ENCODE measurements at regions not wholly inside any gene's neighbourhood (a gene's known extent, or its start where the extent isn't known, plus 50 kb on each side); places are given as distances from the start of the nearest gene placed in this dataset.
"Not testable (repeated sequence)": the region's sequence is repeated elsewhere in the genome, so short reads cannot be mapped to it uniquely, and the experiment has no call there.

DNA sequence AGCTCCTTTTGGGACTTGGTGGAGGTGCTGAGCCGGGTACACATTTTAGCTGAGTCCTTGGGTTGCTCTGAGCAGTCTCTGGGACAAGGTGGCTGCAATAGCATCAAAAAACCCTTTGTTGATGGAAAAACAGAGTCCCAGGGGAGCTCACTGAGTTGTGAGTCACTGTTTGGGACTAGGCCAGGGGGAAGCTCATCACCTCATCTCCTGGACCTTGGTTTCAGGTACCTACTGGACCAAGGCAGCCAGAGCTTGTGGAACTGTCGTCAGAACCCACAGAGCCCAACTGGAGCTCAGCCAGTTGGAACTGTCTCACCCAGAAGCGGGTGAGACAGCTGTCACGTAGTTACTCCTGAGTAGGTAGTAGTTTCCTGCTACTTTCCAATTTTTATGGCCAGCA is 146.7 kb downstream of the HLX start:
- DNase-seq (ENCODE audit: low read depth): no peak

DNA sequence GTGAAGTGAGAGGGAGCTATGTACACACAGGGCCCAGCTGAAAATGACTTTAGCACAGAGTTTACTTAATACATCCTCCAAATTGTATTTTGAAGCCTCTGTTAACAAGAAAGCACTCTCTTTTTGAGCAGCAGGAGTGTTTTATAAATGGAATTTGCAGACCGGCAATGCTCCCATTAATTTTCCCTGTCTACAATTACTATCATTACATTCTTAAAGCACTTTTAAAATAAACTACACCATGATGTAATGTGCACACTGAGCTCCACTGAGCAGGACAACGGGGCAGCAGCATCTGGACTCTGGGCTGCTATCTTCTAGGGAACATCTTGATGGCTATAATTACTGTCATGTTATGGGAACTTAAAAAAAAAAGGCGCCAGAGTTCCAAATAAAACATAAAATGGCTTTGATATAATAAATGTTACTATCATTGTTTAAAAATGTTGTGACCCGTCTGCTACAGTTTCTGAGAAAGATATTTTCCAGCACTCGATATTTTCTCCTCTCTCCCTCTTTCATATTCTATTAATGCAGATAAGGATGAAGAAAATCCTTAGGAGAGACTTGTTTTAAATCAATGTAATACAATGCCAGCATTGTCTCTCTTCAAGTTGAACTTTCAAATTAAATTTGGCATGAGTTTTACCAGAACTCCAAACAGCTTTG is 150.9 kb downstream of the HLX start:
- no peak for DNase-seq (ENCODE audit: low read depth)

DNA sequence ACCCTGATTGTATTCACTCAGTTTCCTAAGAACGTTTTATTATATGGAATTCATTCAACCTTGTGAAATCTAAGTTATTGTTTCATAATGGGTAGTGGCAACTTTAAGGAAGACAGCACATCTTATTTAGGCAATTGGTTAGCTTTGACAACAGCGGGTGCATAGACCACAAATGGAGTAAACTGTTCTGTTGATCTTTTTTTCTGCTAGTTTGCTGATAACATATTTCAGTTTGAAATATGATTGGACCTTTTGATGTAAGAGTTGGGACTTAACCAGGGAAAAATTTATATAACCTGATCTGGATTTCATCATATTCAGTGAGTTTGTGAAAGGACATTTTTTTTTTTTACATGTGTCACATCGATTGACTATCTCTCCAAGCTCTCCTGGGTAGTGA is 151.7 kb downstream of the HLX start:
- no peak for DNase-seq (ENCODE audit: low read depth)

DNA sequence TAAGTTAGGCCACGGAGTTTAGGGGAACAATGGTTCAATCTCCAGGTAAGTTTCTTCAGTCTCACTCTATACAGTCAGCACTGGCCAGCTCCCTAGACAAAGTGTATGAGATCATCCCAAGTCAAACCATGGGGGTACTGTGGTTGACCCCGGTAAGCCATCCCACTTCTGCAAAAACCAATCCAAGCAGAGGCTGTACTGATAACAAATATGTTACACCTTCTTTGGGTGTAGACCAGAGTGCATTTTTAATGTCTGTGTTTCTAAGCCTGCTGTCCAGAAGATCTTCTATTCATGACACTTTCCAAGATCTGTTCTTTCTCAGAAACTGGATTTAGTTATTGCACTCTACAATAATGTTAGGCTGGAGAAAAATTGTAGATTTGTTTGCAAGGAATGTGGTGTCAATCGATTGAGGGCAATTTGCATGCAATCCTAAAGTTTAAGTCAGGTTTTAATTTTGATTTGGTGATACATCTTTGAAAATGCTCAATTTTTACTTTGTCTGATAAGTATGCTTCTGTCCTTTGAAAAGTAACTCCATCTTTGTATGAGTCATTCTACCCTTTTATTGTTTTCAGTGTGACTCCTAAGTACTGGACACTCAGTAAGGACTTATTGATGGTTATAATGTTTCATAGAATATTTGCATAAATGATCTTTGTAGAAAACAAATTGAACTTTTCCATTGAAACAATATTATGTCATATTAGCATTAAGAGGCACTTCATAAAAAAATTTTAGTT is 152.4 kb downstream of the HLX start:
- no peak for DNase-seq (ENCODE audit: low read depth)

DNA sequence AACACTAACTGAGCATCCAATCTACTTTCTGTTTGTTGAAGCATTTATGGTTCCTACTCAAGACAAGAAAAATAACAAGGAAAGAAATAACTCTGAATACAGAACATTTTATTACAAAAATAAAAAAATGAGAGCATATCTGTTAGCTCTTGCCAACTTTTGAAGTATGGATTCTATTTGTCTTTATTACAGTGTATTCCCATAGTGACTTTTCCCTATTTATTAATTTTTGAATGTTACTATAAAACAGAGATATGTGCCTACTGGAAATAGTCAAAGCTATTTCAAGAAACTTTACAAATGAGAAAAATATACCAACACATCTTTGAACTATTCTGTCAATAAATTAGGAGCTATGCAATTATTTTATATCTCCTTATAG is 153.0 kb downstream of the HLX start:
- no peak for DNase-seq (ENCODE audit: low read depth)

DNA sequence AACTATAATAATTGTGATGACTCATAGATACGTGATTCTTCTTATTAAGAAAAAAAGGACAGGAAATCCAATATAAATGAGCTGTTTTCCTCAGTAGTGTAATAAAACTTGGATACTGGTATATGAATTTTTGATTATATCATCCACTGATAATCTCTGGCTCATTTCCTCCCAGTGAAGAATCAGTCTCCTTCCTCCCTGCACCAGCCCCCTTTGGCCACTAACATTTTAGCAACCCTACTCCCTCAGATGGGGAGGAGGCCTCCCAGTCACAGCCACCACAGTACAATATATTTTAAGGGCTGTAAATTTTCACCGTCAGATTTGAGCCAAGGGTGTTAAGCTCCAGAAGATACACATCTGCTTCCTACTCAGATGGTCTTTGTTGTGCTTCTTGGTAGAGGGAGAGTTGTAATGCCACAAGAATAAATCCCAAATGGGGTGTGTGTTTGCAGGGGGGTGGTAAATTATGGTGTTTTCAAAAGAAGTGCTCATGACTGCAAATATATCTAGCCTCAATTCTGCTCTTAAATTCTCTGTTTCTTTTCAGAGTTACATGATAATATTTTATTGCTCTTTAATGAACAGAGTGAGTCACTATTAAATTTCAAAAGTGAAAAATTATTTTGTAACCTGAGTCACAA is 153.5 kb downstream of the HLX start:
- no peak for DNase-seq (ENCODE audit: low read depth)

DNA sequence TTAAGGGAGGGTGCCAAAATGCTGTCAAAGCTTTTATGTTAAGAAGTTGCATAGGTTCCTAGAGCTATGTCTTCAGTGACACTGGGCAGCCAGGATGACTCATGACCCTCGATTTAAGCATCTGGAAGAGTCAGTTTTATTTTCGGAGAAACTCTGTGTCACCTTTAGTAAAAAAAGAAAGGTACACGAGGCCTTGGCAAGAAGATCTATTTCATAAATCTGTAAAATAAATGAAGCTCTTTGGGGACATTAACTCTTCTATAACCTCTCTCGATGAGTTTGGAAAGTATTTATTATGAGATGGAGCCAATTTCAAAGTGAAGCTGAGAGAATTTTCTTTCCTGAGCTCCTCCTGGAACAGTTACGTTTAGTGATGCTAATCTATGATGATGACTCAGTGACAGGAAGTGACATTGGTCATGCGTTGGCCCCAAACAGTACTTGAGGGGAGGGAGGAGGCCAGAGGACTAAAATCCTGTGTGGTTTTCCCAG is 156.5 kb downstream of the HLX start:
- no peak for DNase-seq (ENCODE audit: low read depth)

DNA sequence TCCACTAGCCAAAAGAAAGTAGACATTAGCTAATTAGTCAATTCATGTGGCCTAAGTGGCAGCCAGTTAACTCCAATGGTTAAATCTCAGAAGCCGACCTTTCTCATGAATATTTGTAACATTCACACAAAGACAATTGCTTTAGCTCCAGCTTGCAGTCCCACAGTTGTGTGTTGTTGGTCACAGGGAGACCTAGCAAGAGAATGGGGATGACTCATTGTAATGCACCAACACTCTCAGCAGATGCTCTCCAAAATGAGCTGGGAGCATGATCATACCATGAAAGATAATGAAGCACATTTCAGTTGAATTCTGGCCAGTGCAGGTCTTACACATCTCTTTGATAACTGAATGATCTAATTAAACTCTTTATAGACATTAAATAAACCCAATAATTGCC is 160.4 kb downstream of the HLX start:
- DNase-seq (ENCODE audit: low read depth): no peak

DNA sequence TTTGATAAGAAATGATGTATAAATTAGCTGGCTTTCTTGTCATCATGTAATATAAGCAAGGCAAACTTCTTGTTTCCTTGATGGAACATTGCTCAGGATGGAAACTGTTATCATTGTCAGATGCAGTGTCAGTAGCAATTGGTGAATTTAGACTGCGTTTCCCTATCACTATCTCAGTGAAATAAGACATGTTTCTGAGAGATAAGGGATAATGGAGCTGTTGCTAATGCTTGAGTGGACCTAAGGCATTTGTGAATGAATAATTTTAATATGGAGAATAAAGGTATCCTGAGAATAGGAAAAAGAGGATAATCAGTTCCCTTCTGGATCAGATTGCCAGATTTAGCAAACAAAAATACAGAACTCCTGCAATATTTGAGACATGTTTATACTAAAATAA is 160.9 kb downstream of the HLX start:
- DNase-seq (ENCODE audit: low read depth): peak; percentile 61

DNA sequence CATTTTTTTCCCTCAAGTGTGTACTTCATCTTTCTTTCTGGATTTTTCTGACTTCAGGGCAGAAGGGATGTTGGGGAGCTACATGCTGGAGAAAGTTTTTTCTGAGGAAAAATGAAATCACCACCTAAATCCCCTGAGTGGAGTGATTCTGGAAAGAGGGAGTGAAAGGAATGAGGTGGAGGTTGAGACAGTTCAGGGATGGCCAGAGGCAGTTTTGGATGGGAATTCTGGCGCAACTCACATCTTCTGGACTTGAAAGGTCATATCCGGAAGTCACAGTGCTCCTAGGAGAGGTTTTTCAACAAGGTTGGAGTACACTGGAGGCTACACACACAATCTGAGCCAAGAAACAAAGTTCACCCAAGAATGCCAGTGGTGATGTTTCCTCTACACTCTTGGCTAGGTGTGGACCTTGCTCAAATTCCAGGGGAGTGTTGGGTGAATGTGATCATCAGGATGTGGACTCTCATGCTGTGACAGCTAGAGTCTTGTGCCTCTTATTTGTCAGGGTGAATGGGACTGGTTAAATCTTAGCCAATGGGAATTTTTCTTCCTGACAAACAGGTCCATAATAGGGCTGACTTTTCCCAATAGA is 161.5 kb downstream of the HLX start:
- no peak for DNase-seq (ENCODE audit: low read depth)

DNA sequence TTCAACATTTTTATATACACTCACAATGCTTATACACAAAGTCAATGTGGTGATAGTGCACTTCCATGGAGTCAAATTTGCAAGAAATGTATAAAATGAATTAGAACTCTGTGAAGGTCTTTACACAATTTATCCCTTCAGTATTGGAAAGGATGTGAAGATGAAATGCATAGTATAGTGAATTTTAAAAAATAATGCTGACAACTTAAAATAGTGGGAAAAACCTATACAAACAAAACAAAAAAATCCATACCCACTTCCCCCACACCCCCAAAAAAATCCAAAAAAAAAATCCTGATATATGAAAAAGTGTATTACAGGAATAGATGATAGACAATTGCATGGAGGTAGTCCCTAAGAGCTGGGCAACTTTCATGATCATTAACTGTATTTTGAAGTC is 165.3 kb downstream of the HLX start:
- no peak for DNase-seq (ENCODE audit: low read depth)

DNA sequence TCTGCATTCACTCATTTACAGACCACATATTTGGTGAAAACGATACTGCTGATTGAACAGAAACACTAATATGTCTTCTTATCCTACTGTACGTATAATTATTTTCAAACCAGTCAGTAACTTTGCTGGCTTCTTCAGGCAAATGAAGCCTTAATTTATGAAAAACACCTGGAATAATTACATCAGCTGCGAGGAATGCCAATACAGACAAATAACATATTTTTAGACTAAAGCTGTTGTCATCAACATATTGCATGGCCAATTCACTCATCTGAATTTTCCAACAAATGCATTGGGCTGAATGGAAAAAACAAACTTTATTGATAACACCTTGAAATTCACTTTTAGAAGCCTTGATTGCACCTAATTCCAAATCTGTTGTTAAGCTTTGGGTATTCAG is 165.9 kb downstream of the HLX start:
- DNase-seq (ENCODE audit: low read depth): no peak

DNA sequence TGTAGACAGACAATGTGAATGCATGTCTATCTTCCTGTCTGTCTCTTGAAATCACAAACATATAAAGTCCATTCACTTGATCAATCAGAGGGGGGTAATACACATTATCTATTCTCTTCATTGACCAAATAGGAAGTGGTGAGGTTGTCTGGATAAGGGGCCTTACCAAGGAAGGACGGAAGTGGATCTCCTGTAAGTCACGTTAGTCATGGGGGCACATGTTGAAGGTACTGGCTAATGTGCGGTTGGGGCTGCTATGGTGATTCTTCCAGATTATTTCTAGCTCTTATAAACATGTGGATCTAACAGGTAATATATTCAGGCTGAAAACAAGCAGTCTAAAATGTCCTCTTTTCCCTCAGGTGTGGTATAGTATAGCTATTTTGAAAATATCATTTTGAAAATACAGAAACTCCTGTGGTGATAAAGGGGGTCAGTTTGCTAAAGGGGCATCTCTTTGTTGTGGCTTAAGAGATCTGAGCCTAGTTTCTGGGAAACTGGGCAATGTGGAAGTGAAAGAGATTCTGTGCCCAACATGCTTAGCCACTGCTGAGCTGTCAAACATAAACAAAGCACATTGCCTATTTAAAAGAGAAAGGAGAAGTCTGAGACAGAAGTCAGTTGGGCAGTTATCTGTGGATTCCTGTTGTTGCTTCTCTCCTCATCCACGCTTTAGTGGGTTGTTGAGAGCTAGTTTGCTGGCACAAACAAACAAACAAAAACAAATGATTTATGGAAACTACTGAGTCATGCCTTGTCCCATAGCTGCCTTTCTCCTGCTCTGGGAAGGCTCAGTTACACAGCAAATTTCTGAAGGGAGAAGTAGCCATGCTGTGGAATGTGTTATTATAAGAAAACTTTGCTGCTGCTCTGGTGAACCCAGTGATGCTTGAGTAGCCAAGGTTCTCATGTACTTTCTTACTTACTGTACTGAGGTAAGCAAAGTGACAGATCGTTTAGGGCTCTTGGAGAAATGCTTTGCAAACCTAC is 166.9 kb downstream of the HLX start:
- peak; percentile 82 for DNase-seq (ENCODE audit: low read depth)

DNA sequence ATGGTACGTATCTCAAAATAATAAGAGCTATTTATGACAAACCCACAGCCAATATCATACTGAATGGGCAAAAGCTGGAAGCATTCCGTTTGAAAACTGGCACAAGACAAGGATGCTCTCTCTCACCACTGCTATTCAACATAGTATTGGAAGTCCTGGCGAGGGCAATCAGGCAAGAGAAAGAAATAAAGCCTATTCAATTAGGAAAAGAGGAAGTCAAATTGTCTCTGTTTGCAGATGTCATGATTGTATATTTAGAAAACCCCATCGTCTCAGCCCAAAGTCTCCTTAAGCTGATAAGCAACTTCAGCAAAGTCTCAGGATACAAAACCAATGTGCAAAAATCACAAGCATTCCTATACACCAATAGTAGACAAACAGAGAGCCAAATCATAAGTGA is 172.1 kb downstream of the HLX start:
- DNase-seq (ENCODE audit: low read depth): not testable (repeated sequence)

DNA sequence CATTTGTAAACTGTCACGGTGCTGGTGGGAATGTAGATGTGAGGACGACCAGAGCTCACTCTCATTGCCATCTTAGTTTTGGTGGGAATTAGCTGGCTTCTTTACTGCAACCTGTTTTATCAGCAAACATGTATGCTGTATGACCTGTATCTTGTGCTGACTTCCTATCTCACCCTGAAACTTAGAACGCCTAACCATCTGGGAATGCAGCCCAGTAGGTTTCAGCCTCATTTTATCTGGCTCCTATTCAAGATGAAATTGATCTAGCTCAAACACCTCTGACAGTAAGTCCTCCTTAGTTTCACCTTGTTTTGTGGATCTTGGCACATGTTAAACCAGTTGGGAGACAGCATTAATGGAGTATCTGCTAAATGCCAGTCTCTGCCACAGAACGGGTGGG is 174.6 kb downstream of the HLX start:
- no peak for DNase-seq (ENCODE audit: low read depth)

DNA sequence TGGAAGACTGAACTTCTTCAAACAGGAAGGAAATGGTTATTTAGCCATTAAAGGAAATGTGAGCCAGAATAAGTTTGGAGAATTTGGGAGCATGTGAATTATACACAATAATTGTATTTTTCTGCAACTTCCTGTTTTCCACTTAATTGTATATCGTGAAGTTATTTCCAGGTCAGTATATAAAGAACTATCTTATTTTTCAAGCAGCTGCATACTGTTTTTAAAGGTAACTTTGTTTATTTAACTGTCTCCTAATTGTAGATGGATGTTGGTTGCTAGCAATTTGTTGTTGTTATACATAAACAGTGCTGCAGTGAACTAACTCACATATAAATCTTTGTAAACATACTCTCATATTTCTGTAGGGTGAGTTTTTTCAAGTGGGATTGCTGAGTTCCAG is 180.3 kb downstream of the HLX start:
- no peak for DNase-seq (ENCODE audit: low read depth)

DNA sequence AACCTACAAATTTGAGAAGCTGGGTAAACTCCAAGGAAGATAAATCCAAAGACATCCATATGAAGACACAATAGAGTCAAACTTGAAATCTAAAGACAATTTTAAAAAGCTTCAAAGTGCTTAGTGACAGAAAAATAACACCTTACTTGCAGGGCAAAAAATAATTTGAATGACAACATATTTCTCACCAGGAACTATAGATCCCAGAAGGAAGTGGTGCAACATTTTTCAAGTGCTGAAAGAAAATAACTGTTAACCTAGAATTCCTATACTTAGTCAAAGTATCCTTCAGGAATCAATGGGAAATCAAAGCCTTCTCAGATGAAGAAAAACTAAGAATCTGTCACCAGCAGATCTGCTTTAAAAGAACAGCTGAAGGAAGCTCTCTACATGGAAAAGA is 184.4 kb downstream of the HLX start:
- DNase-seq (ENCODE audit: low read depth): no peak

DNA sequence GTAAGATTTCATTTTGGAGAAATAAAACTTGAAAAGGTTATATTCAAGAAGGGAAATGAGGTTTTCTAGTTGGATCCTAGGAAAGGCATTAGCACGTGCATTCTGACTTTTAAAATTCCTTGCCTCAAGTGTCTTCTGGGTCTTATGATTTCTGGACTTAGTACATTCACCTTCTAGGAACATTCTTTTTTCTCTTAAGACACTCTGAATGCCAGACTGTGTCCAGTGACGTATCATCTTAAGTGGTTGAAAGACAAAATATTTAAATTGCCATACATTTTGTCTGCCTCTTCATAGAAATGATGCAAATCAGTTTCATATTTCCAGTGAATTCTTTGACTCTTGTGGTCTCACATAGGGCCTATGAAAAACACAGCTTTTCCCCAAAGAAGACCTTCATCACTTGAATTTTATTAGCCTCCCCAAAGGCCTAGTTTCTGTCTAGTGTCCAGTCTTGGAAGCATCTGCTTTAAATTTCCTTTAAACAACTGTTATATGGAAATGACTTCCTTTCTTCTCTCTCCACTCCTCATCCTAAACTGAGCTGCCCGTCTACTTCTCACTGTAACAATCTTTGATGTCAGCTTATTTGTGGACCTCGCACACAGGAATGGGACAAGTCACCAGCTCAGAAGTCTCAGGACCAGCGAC is 187.2 kb downstream of the HLX start:
- no peak for DNase-seq (ENCODE audit: low read depth)

DNA sequence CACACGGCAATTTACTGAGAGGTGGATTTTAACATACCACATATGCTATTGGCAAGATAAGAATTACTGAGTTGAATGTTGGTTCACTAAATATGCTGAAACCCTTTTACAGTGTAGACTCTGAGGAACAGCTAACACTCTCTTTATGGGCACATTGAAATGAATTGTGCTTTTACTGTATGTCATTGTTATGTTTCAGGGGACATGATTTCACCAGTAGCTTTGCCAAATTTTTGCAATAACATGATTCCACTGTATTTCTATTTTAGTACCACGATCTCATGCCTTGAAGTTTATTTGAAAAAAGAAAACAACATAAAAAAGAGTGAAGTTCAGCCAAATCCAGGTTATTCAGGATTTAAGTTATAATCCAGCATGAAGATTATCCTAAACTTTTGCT is 188.5 kb downstream of the HLX start:
- no peak for DNase-seq (ENCODE audit: low read depth)

DNA sequence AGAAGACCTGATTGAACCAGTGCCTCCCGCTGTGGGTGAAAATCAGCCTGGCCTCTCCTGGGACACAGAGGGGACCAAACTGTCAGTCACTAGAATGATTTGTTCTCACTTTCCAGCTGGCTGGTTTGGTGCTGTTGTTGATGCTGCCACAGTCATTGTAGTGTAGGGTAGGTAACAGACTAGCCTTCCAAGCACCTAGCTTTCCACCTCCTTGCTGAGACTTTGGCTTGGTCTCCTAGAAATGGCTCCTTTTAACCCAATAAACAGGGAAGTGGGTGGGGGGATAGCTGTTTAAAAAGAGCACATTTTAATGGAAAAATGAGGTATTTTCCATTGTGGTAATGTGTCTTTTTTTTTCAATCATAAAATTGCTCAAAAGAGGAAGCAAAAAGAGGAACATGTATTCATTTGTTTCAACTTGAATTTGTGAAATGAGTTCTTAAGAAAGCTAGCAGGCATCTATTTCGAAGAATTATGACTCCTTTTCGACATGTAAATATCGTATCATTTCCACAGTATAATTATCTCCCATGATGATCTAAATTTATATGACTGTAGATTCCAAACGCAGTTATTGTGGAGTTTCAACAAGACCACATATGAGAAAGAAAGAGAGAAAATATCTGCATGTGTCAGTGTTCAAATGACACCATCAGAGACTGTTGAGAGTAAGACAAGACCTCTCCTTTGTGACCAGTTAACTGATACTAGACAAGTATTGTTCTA is 190.1 kb downstream of the HLX start:
- DNase-seq (ENCODE audit: low read depth): no peak

DNA sequence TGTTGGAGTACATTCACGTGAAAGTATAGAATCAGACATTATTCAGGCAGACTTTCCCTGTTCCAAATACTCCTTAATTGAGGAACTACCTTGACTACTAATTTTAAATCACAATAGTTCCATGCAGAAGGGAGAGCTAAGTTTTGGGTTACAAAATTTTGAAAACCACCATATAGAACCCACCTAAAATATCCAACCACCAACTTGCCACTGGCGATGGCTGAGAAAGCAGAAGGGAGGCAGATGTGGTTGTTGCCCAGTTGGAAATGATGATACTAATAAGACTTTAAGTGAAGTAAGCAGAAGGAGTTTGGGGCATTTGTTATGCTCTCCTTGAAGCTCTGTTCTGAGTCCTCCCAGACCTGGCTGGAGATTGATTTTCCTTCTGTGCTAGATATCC is 190.7 kb downstream of the HLX start:
- no peak for DNase-seq (ENCODE audit: low read depth)
